H9 (cell line): ENCODE measurements at regions not wholly inside any gene's neighbourhood (a gene's known extent, or its start where the extent isn't known, plus 50 kb on each side); places are given as distances from the start of the nearest gene placed in this dataset.
"Not testable (repeated sequence)": the region's sequence is repeated elsewhere in the genome, so short reads cannot be mapped to it uniquely, and the experiment has no call there.

Experiments
- DNase-seq: peaks from one replicate; pipeline ENCODE4 v3.0.0-alpha.2; 2017
- H2AFZ ChIP-seq: one replicate; pipeline ENCODE4 v1.6.1; 2013; ENCODE audit warnings: mild to moderate bottlenecking, low read length, control low read depth, moderate library complexity
- H2AK5ac ChIP-seq: 2 replicates; pipeline ENCODE4 v1.6.1; 2013; ENCODE audit warnings: low read length, control low read depth, mixed read lengths; ENCODE audit not compliant: insufficient read length
- H2BK120ac ChIP-seq: one replicate; pipeline ENCODE4 v1.6.1; 2013; ENCODE audit warnings: low read depth, mild to moderate bottlenecking, low read length, control low read depth, inconsistent platforms; ENCODE audit not compliant: poor library complexity, severe bottlenecking
- H2BK12ac ChIP-seq: 2 replicates; pipeline ENCODE4 v1.6.1; 2013; ENCODE audit warnings: low read length, control low read depth, mixed read lengths, low read depth; ENCODE audit not compliant: insufficient read length
- H2BK15ac ChIP-seq: 2 replicates; pipeline ENCODE4 v1.6.1; 2013; ENCODE audit warnings: low read depth, low read length, control low read depth
- H2BK20ac ChIP-seq: one replicate; pipeline ENCODE4 v1.6.1; 2013; ENCODE audit warnings: low read depth, mild to moderate bottlenecking, low read length, control low read depth, inconsistent platforms; ENCODE audit not compliant: poor library complexity, severe bottlenecking
- H2BK5ac ChIP-seq: 2 replicates; pipeline ENCODE4 v1.6.1; 2013; ENCODE audit warnings: low read length, control low read depth, mixed read lengths; ENCODE audit not compliant: insufficient read length
- H3K14ac ChIP-seq: 2 replicates; pipeline ENCODE4 v1.6.1; 2013; ENCODE audit warnings: low read length, control low read depth; ENCODE audit not compliant: insufficient read depth
- H3K18ac ChIP-seq: 2 replicates; pipeline ENCODE4 v1.6.1; 2013; ENCODE audit warnings: low read depth, mild to moderate bottlenecking, mixed read lengths, low read length, control low read depth; ENCODE audit not compliant: insufficient read length
- H3K23ac ChIP-seq: 2 replicates; pipeline ENCODE4 v1.6.1; 2013; ENCODE audit warnings: low read length, control low read depth, mixed read lengths, low read depth; ENCODE audit not compliant: insufficient read length
- H3K23me2 ChIP-seq: 2 replicates; pipeline ENCODE4 v1.6.1; 2013; ENCODE audit warnings: low read depth, mild to moderate bottlenecking, mixed read lengths, low read length, control low read depth; ENCODE audit not compliant: insufficient read length, poor library complexity, severe bottlenecking
- H3K27ac ChIP-seq: 2 replicates; pipeline ENCODE4 v1.5.1; 2013; ENCODE audit warnings: low read length, control low read depth, mixed read lengths, low read depth; ENCODE audit not compliant: insufficient read length
- H3K27me3 ChIP-seq: 2 replicates; pipeline ENCODE4 v1.6.1; 2013; ENCODE audit warnings: low read length, control low read depth, inconsistent platforms; ENCODE audit not compliant: insufficient read depth
- H3K4ac ChIP-seq: 2 replicates; pipeline ENCODE4 v1.6.1; 2013; ENCODE audit warnings: low read depth, mild to moderate bottlenecking, control low read depth, inconsistent platforms, low read length, moderate library complexity
- H3K4me1 ChIP-seq: 2 replicates; pipeline ENCODE4 v1.6.1; 2013; ENCODE audit warnings: low read length, control low read depth, inconsistent platforms; ENCODE audit not compliant: insufficient read depth
- H3K4me2 ChIP-seq: 2 replicates; pipeline ENCODE4 v1.6.1; 2013; ENCODE audit warnings: low read length, control low read depth, mixed read lengths; ENCODE audit not compliant: insufficient read length, insufficient read depth
- H3K56ac ChIP-seq: 2 replicates; pipeline ENCODE4 v1.6.1; 2013; ENCODE audit warnings: low read depth, mild to moderate bottlenecking, mixed read lengths, low read length, control low read depth; ENCODE audit not compliant: insufficient read length
- H3K79me1 ChIP-seq: 2 replicates; pipeline ENCODE4 v1.6.1; 2013; ENCODE audit warnings: low read depth, mild to moderate bottlenecking, moderate library complexity, low read length, control low read depth, inconsistent platforms; ENCODE audit not compliant: insufficient read depth, poor library complexity, severe bottlenecking
- H3K79me2 ChIP-seq: 2 replicates; pipeline ENCODE4 v1.6.1; 2013; ENCODE audit warnings: low read length, control low read depth, inconsistent platforms; ENCODE audit not compliant: insufficient read depth
- H3K9ac ChIP-seq: 2 replicates; pipeline ENCODE4 v1.6.1; 2013; ENCODE audit warnings: low read length, control low read depth, mixed read lengths; ENCODE audit not compliant: insufficient read length; ENCODE audit errors: extremely low read depth
- H3K9me3 ChIP-seq: one replicate; pipeline ENCODE4 v1.6.1; 2013; ENCODE audit warnings: low read depth, low read length, inconsistent platforms; ENCODE audit not compliant: control insufficient read depth
- H3T11ph ChIP-seq: one replicate; pipeline ENCODE4 v1.6.1; 2013; ENCODE audit warnings: mild to moderate bottlenecking, low read length, control low read depth, inconsistent platforms
- H4K20me1 ChIP-seq: one replicate; pipeline ENCODE4 v1.6.1; 2013; ENCODE audit not compliant: control insufficient read depth, insufficient read length, insufficient read depth
- H4K5ac ChIP-seq: 2 replicates; pipeline ENCODE4 v1.6.1; 2013; ENCODE audit warnings: low read depth, mild to moderate bottlenecking, mixed read lengths, low read length, control low read depth; ENCODE audit not compliant: insufficient read length
- H4K8ac ChIP-seq: replicated peaks from 2 replicates; pipeline ENCODE4 v1.6.1; 2013; ENCODE audit warnings: low read length, control low read depth, mixed read lengths, low read depth; ENCODE audit not compliant: insufficient read length
- H4K91ac ChIP-seq: 2 replicates; pipeline ENCODE4 v1.6.1; 2013; ENCODE audit warnings: low read depth, mild to moderate bottlenecking, moderate library complexity, mixed read lengths, low read length, control low read depth; ENCODE audit not compliant: insufficient read length
- H3K27ac Mint-ChIP-seq, 3 experiments: 2 replicates in 2 of 3; 3 replicates in 1 of 3; pipeline ENCODE4 v1.8.0; 2020 to 2021; ENCODE audit warnings: mixed read lengths in 3 of 3, mild to moderate bottlenecking in 1 of 3, moderate library complexity in 1 of 3
- H3K27me3 Mint-ChIP-seq: 2 replicates; pipeline ENCODE4 v1.8.0; 2021; ENCODE audit warnings: low read depth, mild to moderate bottlenecking, moderate library complexity, mixed read lengths
- H3K36me3 Mint-ChIP-seq, 3 experiments: 2 replicates in 2 of 3; 3 replicates in 1 of 3; pipeline ENCODE4 v1.8.0; 2020 to 2021; ENCODE audit warnings: low read depth in 3 of 3, mixed read lengths in 3 of 3; ENCODE audit not compliant: insufficient read depth in 1 of 3
- H3K4me1 Mint-ChIP-seq, 2 experiments: 2 replicates each; pipeline ENCODE4 v1.8.0; 2020; ENCODE audit warnings: mixed read lengths in 2 of 2
- H3K4me3 Mint-ChIP-seq, 2 experiments: 2 replicates in 1 of 2; 3 replicates in 1 of 2; pipeline ENCODE4 v1.8.0; 2020 to 2021; ENCODE audit warnings: mild to moderate bottlenecking in 2 of 2, mixed read lengths in 2 of 2, moderate library complexity in 1 of 2
- H3K9me3 Mint-ChIP-seq, 2 experiments: 2 replicates in 1 of 2; 3 replicates in 1 of 2; pipeline ENCODE4 v1.8.0; 2020; ENCODE audit warnings: mild to moderate bottlenecking in 2 of 2, mixed read lengths in 2 of 2, moderate library complexity in 1 of 2
- WGBS: extraction: QIAGEN DNeasy Blood & Tissue Kit; methylation state at CpG from one replicate; pipeline ENCODE4 v1.1.7; 2013; ENCODE audit warnings: missing lambda C conversion rate, low lambda C conversion rate, mixed read lengths; ENCODE audit not compliant: insufficient read length; ENCODE audit errors: extremely low coverage; 5-methylcytosine and 5-hydroxymethylcytosine counted together

DNA sequence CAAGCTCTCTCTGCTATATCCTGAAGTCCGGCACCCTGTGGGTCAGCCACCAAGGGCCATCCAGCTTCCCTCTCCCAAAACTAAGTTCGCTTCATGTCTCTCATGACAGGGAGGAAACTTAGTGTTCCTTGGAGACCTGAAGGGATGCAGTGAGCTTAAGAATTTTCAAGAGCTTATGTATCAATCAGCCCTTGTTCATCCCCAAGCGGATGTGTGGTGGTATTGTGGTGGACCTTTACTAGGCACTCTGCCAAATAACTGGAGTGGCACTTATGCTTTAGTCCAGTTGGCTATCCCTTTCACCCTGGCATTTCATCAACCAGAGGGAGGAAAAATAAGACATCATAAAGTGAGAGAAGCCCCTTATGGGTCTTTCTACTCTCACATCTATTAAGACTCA, 114.6 kb upstream of the PPM1J start:
- not testable (repeated sequence) for H2AFZ ChIP-seq, H3K4me3 Mint-ChIP-seq, H2BK20ac ChIP-seq, H3T11ph ChIP-seq, H3K23me2 ChIP-seq, H3K9me3 ChIP-seq, H2BK5ac ChIP-seq, H3K9ac ChIP-seq, H3K56ac ChIP-seq, H2BK12ac ChIP-seq, H4K91ac ChIP-seq, H3K79me1 ChIP-seq, H3K4ac ChIP-seq, H4K8ac ChIP-seq, H3K27ac Mint-ChIP-seq, H3K14ac ChIP-seq, H3K27me3 ChIP-seq, H2BK120ac ChIP-seq, H3K4me2 ChIP-seq, H3K23ac ChIP-seq, H2BK15ac ChIP-seq, H2AK5ac ChIP-seq, H3K27ac ChIP-seq, H3K79me2 ChIP-seq, H3K4me1 ChIP-seq, H4K20me1 ChIP-seq, H3K18ac ChIP-seq, H4K5ac ChIP-seq, H3K27me3 Mint-ChIP-seq, DNase-seq
- peaks cover 11 to 19% (median 18%) of the 10 kb centered on the region in 3 experiments for H3K36me3 Mint-ChIP-seq
- no CpG with 5 or more reads among the region's 3 CpGs for WGBS
- H3K9me3 Mint-ChIP-seq = peaks cover 12 to 18% of the 10 kb centered on the region in 2 experiments
- peaks cover 44 to 54% of the 10 kb centered on the region in 2 experiments for H3K4me1 Mint-ChIP-seq
